ENCODE measurements at regions not wholly inside any gene's neighbourhood (a gene's known extent, or its start where the extent isn't known, plus 50 kb on each side); places are given as distances from the start of the nearest gene placed in this dataset.

DNA sequence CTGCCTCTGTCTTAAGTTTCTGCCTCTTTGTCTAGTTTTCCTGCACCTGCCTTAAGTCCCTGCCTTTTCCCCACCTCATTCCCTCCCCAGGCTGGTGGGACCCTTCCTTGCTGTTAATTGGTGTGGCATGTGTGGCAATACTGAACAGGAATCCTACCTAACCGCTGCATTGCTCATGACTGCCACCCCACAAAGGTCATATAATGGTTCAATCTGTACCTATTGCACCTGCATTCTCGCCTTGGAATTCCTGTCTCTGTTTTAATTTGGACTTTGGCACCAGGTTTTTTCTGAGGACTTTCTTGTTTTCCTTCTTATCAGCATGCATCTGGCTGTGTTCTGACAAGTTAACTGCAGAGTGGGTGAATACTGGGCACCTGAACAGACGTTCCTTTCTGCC lies 966.2 kb upstream of the TMEM132C start:
- DNase-seq = no peak

- no peak for DNase-seq
Observed at GRCh38 chr12:127301876-127302275, 965.1 kb upstream of the TMEM132C start.

DNA sequence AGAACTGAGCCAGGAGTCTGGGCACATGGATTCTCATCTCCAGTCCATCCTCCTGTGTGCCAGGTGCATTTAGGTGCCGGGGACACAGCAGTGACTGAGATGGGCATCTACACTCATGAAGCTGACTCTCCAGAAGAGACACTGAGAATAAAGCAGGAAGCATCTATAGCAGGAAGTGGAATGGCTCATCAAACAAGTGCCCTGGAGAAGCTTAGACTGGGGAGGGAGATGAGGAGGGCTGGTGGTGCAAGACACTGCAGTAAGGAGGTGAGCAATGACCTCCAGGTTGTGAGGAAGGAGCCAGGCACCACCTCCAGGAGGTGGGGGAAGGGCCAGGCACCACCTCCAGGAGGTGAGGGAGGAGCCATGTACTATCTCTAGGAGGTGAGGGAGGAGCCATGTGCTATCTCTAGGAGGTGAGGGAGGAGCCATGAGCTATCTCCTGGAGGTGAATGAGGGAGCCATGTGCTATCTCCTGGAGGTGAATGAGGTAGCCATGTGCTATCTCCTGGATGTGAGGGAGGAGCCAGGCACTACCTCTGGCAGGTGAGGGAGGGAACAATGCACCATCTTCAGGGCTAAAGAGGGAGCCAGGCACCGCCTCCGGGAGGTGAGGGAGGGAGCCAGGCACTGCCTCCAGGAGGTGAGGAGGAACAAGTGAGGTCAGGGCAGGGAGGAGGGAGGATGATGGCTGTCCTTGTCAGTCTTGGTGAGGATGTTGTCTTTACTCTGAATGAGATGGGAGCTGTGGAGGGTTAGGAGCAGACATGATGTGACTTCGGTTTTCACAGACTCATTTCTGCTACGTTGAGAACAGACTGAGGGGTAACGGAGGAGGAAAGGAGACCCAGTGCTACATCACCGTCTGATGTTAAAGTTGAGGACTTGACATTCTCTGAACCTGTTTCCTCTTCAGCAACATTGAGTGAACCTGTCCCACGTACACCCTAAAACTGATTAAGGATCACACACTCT lies 961.9 kb upstream of the TMEM132C start:
- DNase-seq = no peak

- no peak for DNase-seq
Observed at GRCh38 chr12:127306604-127307215, 960.3 kb upstream of the TMEM132C start.

DNA sequence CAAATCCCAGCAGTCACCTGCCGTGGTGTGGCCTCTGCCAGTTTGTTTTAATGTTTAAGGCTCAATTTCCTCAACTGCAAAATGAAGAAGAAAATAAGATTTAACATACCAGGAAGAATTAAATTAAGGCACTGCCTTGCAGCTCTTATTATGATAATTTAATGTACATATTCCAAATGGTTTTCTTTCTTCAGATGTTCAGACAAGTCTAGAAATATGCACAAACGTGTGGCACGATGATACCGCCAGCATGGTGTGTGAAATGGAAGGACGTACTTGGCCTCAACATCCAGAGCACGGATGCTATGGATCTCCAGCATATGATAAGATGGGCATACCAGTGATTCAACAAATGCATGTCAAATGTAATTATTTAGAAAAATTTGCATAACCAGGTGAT lies 959.4 kb upstream of the TMEM132C start:
- DNase-seq = no peak

DNA sequence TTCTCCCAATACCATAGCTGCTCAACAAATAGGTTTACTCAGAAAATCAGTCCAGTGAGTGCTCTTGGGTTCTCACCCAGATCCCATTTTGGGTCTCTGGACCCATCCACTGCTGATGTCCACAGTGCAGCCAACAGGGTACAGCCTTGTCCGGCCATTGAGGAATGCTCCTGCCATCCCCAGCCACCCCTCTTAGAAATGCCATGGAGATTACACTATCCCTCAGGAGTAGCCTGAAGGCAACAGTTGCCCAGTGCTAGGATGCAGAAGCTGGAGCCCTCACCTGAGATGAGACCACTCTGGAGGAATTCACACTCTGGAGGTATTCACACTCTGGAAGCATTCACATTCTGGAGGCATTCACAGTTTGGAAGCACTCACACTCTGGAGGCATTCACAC lies 958.8 kb upstream of the TMEM132C start:
- DNase-seq = no peak

DNA sequence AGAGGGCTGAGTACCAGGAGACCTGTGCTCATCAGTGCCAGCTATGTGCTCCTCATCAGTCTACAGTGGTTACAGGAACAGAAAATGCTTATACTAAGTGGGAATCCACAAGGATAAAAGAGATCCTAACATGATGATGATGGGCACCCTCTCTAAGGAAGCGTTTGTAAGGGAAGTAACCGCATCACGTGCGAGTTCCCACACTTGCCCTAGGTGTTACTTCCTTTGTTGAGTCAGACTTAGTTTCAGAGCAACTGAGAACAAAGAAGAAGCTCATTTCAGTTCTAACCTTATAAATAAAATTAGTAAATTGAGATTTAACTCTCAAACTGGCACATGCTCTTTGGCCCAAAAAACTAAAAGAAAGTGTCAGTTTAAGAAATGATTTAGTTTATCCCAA lies 956.4 kb upstream of the TMEM132C start:
- no peak for DNase-seq

- DNase-seq = no peak
Observed at GRCh38 chr12:127311720-127312364, 955.1 kb upstream of the TMEM132C start.

GRCh38 chr12:127324681-127325080 lies 942.3 kb upstream of the TMEM132C start:
- no peak for DNase-seq

GRCh38 chr12:127327986-127328385 lies 939.0 kb upstream of the TMEM132C start:
- no peak for DNase-seq

DNA sequence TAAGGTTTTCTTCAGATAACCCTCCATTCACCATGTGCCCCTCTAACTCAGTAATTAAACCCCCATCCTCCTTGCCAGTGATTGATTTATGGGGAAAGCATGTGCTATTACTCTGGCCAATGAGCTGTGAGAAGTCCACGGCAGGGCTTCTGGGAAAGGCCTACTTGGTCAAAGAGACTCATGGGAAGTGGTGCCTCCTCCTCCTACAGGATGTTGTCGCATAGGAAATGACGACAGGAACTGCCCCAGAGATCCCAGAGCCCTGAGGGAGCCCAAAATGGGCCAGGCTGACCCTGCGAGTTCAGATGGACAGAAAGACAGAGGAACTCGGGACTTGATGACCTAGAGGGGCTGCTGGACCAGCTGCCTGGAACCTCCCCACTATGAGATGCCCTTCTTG lies 938.1 kb upstream of the TMEM132C start:
- no peak for DNase-seq

GRCh38 chr12:127334365-127334764 lies 932.6 kb upstream of the TMEM132C start:
- DNase-seq = no peak

- no peak for DNase-seq
Observed at GRCh38 chr12:127334912-127335644, 931.9 kb upstream of the TMEM132C start.

- DNase-seq = no peak
Observed at GRCh38 chr12:127336416-127336815, 930.6 kb upstream of the TMEM132C start.

- no peak for DNase-seq
Observed at GRCh38 chr12:127339065-127339464, 927.9 kb upstream of the TMEM132C start.

- DNase-seq = no peak
Observed at GRCh38 chr12:127340381-127340780, 926.6 kb upstream of the TMEM132C start.

DNA sequence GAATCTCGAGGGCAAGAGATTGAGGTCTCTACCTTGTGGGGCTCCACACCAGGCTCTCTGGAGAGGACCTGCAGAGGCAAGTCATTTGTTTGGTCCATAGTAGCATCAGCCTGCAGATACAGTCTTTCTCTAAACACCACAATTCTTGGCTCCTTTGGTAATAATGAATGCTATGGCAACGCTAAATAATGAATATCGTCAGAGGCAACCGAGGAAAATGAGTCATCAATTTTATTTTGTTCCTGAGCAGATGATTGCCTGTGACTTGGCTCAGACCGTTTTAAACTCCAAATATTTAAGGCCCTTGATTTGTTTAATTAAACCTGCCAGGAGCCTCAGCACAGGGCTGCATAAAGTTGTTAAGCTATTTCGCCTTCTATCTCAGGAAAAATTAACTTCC lies 924.1 kb upstream of the TMEM132C start:
- no peak for DNase-seq

DNA sequence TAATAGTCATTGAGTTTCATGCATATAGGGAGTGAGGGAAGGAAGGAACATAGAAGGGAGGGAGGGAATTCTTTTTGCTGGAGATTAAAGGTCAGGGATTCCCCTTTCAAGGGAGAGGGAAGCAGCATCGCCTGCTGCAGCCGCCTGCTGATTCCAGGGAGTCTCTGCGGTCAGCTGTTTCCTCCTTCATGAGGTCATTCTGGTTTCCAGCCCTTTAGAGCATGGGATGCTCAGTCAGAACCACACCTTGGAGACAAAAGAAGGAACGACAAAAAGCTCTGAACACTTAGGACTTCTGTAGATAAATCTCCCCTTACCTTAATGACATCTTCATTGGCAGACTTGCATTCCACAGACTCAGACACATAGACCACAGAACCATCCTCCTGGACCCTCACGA lies 923.0 kb upstream of the TMEM132C start:
- DNase-seq = no peak

- DNase-seq = no peak
Observed at GRCh38 chr12:127351481-127352010, 915.4 kb upstream of the TMEM132C start.

- no peak for DNase-seq
Observed at GRCh38 chr12:127355061-127355841, 911.7 kb upstream of the TMEM132C start.

DNA sequence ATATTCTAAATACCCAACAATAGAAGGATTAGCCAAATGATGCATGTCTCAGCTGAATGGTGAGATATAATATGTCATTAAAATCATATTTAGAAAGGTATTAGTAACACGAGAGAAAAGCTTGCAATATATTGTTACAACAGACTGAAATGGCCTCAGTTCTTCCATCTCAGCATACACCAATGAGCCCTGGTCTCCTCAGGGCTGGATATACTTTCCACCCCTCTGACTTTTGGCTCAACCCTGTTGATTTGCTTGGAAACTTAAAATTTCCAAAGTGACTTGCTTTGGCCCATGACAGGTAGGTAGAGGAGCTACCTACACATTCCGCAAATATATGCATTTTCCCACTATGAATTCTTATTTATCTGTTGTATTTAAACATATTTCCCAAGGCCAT lies 908.1 kb upstream of the TMEM132C start:
- DNase-seq = no peak

GRCh38 chr12:127360580-127360979 lies 906.4 kb upstream of the TMEM132C start:
- DNase-seq = no peak
